Kidney (tissue), 13 donors: ENCODE measurements at regions not wholly inside any gene's neighbourhood (a gene's known extent, or its start where the extent isn't known, plus 50 kb on each side); places are given as distances from the start of the nearest gene placed in this dataset.

Source experiments
- DNase-seq, 5 donors: peaks; one replicate each; pipeline ENCODE4 v3.0.0-alpha.2; 2013 to 2020
- FAIRE-seq: peaks from 2 replicates; lab custom pipeline; 2012; peaks lifted over from hg19 to GRCh38; lab: Jason Lieb, UNC
- H3K27ac ChIP-seq, 2 donors: one replicate each; pipeline ENCODE4 v1.7.0; 2013; ENCODE audit warnings: low read depth in 2 of 2, low read length in 2 of 2, inconsistent platforms in 1 of 2
- H3K27me3 ChIP-seq: one replicate; pipeline ENCODE4 v1.7.1; 2013; ENCODE audit warnings: low read length, inconsistent platforms; ENCODE audit not compliant: control insufficient read depth, insufficient read depth
- H3K36me3 ChIP-seq, 3 donors: one replicate each; pipeline versions ENCODE4 v1.7.0 to v1.7.1; 2013; ENCODE audit warnings: low read length in 3 of 3, control low read depth in 1 of 3, inconsistent platforms in 1 of 3; ENCODE audit not compliant: insufficient read depth in 3 of 3, control insufficient read depth in 2 of 3
- H3K4me1 ChIP-seq, 3 donors: one replicate each; pipeline versions ENCODE4 v1.7.0 to v1.7.1; 2013; ENCODE audit warnings: low read length in 3 of 3, inconsistent platforms in 1 of 3, low read depth in 1 of 3; ENCODE audit not compliant: control insufficient read depth in 2 of 3, insufficient read depth in 2 of 3
- H3K4me3 ChIP-seq, 3 donors: one replicate each; pipeline versions ENCODE4 v1.7.0 to v1.8.1; 2013; ENCODE audit warnings: low read length in 3 of 3, control low read depth in 1 of 3, inconsistent platforms in 1 of 3
- H3K9ac ChIP-seq, 3 donors: one replicate each; pipeline versions ENCODE4 v1.7.0 to v1.7.1; 2013; ENCODE audit warnings: low read length in 3 of 3, control low read depth in 1 of 3, inconsistent platforms in 1 of 3
- H3K9me3 ChIP-seq, 3 donors: one replicate each; pipeline versions ENCODE4 v1.7.0 to v1.7.1; 2013; ENCODE audit warnings: low read length in 3 of 3, control low read depth in 1 of 3, inconsistent platforms in 1 of 3; ENCODE audit not compliant: control insufficient read depth in 2 of 3, insufficient read depth in 1 of 3
- CTCF ChIP-seq: IDR thresholded peaks from 3 replicates; pipeline ENCODE4 v1.5.1; 2012; ENCODE audit warnings: mild to moderate bottlenecking, moderate library complexity, borderline replicate concordance; ENCODE audit not compliant: insufficient read depth; ENCODE audit errors: extremely low read depth
- intact Hi-C: fragments of 100-400 bp; cut with DNase I; formaldehyde crosslinking; loops from one replicate; pipeline ENCODE4 v1.11.1; 2022
- donor health status: control.
- donor health status: control.
- donor health status: control.
- donor health status: control.
- donor health status: control.
- donor health status: DM: yes; HTN: yes; CAD: no.
- donor health status: Normal renal cell carcinoma (clear cell type).

- no peak for TF ChIP-seq CTCF
- Histone ChIP-seq H3K9ac (no peak overlapping the region), H3K27ac (no peak overlapping the region), H3K36me3 (no peaks in the 10 kb centered on the region), H3K4me3 (no peak overlapping the region), H3K27me3 (no peaks in the 10 kb centered on the region), H3K9me3 (no peaks in the 10 kb centered on the region), H3K4me1 (no peaks in the 10 kb centered on the region)
- DNase-seq (no peak), FAIRE-seq (no peak)
- intact Hi-C loops: no loop called here
These were observed 142.5 kb upstream of the ID4 start for GRCh38 chr6:19694697-19695096.

DNA sequence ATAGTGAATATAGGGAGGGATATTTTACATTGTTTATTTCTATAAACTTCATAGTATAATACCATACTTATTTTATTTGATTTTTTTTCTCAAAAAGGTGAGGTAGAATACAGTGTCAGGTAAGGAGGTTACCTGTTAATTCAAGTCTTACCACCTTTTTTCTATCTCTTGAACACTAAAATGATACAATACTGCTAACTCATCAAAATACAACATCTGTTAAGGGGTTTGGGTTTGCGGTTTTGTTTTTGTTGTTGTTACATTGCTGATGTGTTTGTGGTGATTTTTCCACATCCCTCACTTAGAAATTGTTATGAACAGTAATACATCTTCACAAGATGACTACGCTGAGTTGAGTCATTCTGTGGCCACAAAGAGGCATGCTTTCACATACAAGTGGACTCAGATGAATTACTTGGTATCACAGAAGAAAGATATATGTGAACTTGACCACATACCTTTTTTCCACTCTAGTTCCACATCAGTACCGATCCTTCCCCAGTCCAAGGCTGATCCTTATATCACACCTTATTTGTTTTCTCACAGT is 139.4 kb upstream of the ID4 start:
- Histone ChIP-seq H3K9me3 (no peaks in the 10 kb centered on the region), H3K4me3 (no peak overlapping the region), H3K4me1 (no peaks in the 10 kb centered on the region), H3K36me3 (no peaks in the 10 kb centered on the region), H3K9ac (no peak overlapping the region), H3K27ac (no peak overlapping the region), H3K27me3 (no peaks in the 10 kb centered on the region)
- DNase-seq (no peak), FAIRE-seq (no peak)
- no peak for TF ChIP-seq CTCF
- intact Hi-C loops: no loop called here

- Histone ChIP-seq H3K4me3 (no peak overlapping the region), H3K36me3 (no peaks in the 10 kb centered on the region), H3K27ac (no peak overlapping the region), H3K4me1 (no peaks in the 10 kb centered on the region), H3K9me3 (no peaks in the 10 kb centered on the region), H3K27me3 (no peaks in the 10 kb centered on the region), H3K9ac (no peak overlapping the region)
- DNase-seq: no peak
- no peak for FAIRE-seq
- intact Hi-C loops: no loop called here
- TF ChIP-seq CTCF: no peak
These were observed 137.2 kb upstream of the ID4 start for GRCh38 chr6:19699932-19700331.

GRCh38 chr6:19705606-19706005 is 131.6 kb upstream of the ID4 start:
- Histone ChIP-seq H3K4me1 (no peaks in the 10 kb centered on the region), H3K27ac (no peak overlapping the region), H3K36me3 (no peaks in the 10 kb centered on the region), H3K9ac (no peak overlapping the region), H3K4me3 (no peak overlapping the region), H3K27me3 (no peaks in the 10 kb centered on the region), H3K9me3 (no peaks in the 10 kb centered on the region)
- intact Hi-C loops: no loop called here
- no peak for DNase-seq
- FAIRE-seq: no peak
- no peak for TF ChIP-seq CTCF
